HUES64 (cell line): ENCODE measurements at regions not wholly inside any gene's neighbourhood (a gene's known extent, or its start where the extent isn't known, plus 50 kb on each side); places are given as distances from the start of the nearest gene placed in this dataset.

ENCODE experiments used
- H3K27ac ChIP-seq: 2 replicates; pipeline ENCODE4 v1.7.0; 2013; ENCODE audit warnings: low read depth, low read length, inconsistent platforms
- H3K27me3 ChIP-seq: 2 replicates; pipeline ENCODE4 v1.6.1; 2013; ENCODE audit warnings: mild to moderate bottlenecking, low read length; ENCODE audit not compliant: insufficient read depth
- H3K36me3 ChIP-seq: 2 replicates; pipeline ENCODE4 v1.6.1; 2013; ENCODE audit warnings: mild to moderate bottlenecking, low read length; ENCODE audit not compliant: insufficient read depth
- H3K4me1 ChIP-seq: 2 replicates; pipeline ENCODE4 v1.6.1; 2013; ENCODE audit warnings: mild to moderate bottlenecking, low read length, moderate library complexity; ENCODE audit not compliant: insufficient read depth
- H3K4me3 ChIP-seq: 2 replicates; pipeline ENCODE4 v1.5.1; 2013; ENCODE audit warnings: mild to moderate bottlenecking, low read length, moderate library complexity
- H3K9ac ChIP-seq: 2 replicates; pipeline ENCODE4 v1.6.1; 2013; ENCODE audit warnings: mild to moderate bottlenecking, low read depth, low read length
- H3K9me3 ChIP-seq: 2 replicates; pipeline ENCODE4 v1.6.1; 2013; ENCODE audit warnings: low read depth, low read length; ENCODE audit not compliant: insufficient read depth
- WGBS: fragments of 150-250, 120-280 bp; methylation state at CpG from one replicate; pipeline ENCODE4 v1.1.7; 2013; ENCODE audit warnings: missing lambda C conversion rate; 5-methylcytosine and 5-hydroxymethylcytosine counted together

GRCh38 chr1:233549404-233549803 is 64.5 kb upstream of the KCNK1 start:
- Histone ChIP-seq H3K4me1 (no peaks in the 10 kb centered on the region), H3K4me3 (no peak overlapping the region), H3K27me3 (no peaks in the 10 kb centered on the region), H3K36me3 (no peaks in the 10 kb centered on the region), H3K9ac (no peak overlapping the region), H3K27ac (no peak overlapping the region), H3K9me3 (no peaks in the 10 kb centered on the region; the same call in 1 of the 2 replicates)
- WGBS, result 81% methylated on average over 2 of the region's 2 CpGs

- Histone ChIP-seq H3K9me3 (no peaks in the 10 kb centered on the region; the same call in 1 of the 2 replicates), H3K4me3 (no peak overlapping the region), H3K27ac (no peak overlapping the region), H3K4me1 (no peaks in the 10 kb centered on the region), H3K9ac (no peak overlapping the region), H3K36me3 (no peaks in the 10 kb centered on the region), H3K27me3 (no peaks in the 10 kb centered on the region)
- WGBS, result 92% methylated on average over 2 of the region's 3 CpGs
Observed at GRCh38 chr1:233549917-233550316, 64.0 kb upstream of the KCNK1 start.

- Histone ChIP-seq H3K27ac (no peak overlapping the region), H3K4me1 (no peaks in the 10 kb centered on the region), H3K4me3 (no peak overlapping the region), H3K9me3 (no peaks in the 10 kb centered on the region), H3K27me3 (no peaks in the 10 kb centered on the region), H3K9ac (no peak overlapping the region), H3K36me3 (no peaks in the 10 kb centered on the region)
- WGBS, result 86% methylated on average over 2 of the region's 2 CpGs
Observed at GRCh38 chr1:233554037-233554436, 59.9 kb upstream of the KCNK1 start.

GRCh38 chr1:233561708-233562426 is 52.0 kb upstream of the KCNK1 start:
- H3K36me3 ChIP-seq, result no peaks in the 10 kb centered on the region
- H3K9me3 ChIP-seq, result no peaks in the 10 kb centered on the region
- H3K27me3 ChIP-seq, result no peaks in the 10 kb centered on the region
- H3K27ac ChIP-seq, result no peak overlapping the region
- no peaks in the 10 kb centered on the region for H3K4me1 ChIP-seq
- H3K4me3 ChIP-seq, result no peak overlapping the region
- no peak overlapping the region for H3K9ac ChIP-seq
